ENCODE measurements at regions not wholly inside any gene's neighbourhood (a gene's known extent, or its start where the extent isn't known, plus 50 kb on each side); places are given as distances from the start of the nearest gene placed in this dataset.

DNA sequence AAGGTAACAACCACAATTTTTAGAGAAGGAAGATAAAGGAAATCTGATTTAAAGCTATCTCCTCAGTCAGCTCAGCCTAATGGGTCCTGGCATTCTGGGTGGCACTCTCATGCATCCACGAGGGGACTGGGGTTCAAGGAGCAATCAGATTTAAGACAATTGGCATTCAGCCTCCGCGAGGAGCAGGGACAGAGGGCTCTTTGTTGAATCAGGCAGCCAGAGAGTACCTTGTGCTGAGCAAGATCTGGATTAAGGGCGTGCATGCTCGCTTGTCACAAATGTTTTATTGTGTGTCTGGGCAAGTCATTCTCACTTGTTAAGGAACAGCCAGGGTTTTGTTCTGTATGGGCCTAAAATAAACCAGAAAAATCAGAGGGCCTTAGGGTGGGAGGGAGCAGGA, 475.3 kb upstream of the NRSN1 start:
- TF ChIP-seq, protein P1, sequence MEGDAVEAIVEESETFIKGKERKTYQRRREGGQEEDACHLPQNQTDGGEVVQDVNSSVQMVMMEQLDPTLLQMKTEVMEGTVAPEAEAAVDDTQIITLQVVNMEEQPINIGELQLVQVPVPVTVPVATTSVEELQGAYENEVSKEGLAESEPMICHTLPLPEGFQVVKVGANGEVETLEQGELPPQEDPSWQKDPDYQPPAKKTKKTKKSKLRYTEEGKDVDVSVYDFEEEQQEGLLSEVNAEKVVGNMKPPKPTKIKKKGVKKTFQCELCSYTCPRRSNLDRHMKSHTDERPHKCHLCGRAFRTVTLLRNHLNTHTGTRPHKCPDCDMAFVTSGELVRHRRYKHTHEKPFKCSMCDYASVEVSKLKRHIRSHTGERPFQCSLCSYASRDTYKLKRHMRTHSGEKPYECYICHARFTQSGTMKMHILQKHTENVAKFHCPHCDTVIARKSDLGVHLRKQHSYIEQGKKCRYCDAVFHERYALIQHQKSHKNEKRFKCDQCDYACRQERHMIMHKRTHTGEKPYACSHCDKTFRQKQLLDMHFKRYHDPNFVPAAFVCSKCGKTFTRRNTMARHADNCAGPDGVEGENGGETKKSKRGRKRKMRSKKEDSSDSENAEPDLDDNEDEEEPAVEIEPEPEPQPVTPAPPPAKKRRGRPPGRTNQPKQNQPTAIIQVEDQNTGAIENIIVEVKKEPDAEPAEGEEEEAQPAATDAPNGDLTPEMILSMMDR (IDR thresholded peaks at IDR 0.05; ENCODE audit: extremely low read depth in 1 of 2, insufficient read depth in 1 of 2, low read depth in 1 of 2, low read length in 2 of 2): no peak
- TF ChIP-seq, protein P2, sequence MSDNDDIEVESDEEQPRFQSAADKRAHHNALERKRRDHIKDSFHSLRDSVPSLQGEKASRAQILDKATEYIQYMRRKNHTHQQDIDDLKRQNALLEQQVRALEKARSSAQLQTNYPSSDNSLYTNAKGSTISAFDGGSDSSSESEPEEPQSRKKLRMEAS (IDR thresholded peaks at IDR 0.05; ENCODE audit: insufficient read depth, insufficient read length): no peak
- no peak for TF ChIP-seq POLR2AphosphoS5 (IDR thresholded peaks at IDR 0.05; ENCODE audit: insufficient read depth, low read depth, low read length)
- TF ChIP-seq POLR2A (IDR thresholded peaks at IDR 0.05; ENCODE audit: low read depth, low read length): no peak
- no peak for TF ChIP-seq FOS (IDR thresholded peaks at IDR 0.05; ENCODE audit: borderline replicate concordance, insufficient read depth, low read length)
- no peak for TF ChIP-seq EZH2 (IDR thresholded peaks at IDR 0.05; ENCODE audit: borderline replicate concordance, low read depth, low read length, severe bottlenecking)
- TF ChIP-seq MYC (IDR thresholded peaks at IDR 0.05; ENCODE audit: low read depth, low read length): no peak
- no peak for TF ChIP-seq JUN (IDR thresholded peaks at IDR 0.05; ENCODE audit: borderline replicate concordance, insufficient read depth, insufficient read length, low read depth)
- no peak for TF ChIP-seq GATA2 (IDR thresholded peaks at IDR 0.05; ENCODE audit: insufficient read depth, insufficient read length, low read depth, low read length)
